SU-DHL-6 (cell line): ENCODE measurements at regions not wholly inside any gene's neighbourhood (a gene's known extent, or its start where the extent isn't known, plus 50 kb on each side); places are given as distances from the start of the nearest gene placed in this dataset.
A peak's percentile ranks its signal among the peaks of the same experiment; 100 is the strongest.

Source experiments
- H2AFZ ChIP-seq: fragments of 200-600 bp; sonication (generic); 2 replicates; pipeline ENCODE4 v1.6.1; 2014; ENCODE audit warnings: low read depth, mild to moderate bottlenecking, moderate library complexity, mixed read lengths, antibody characterized with exemption, low read length; ENCODE audit not compliant: severe bottlenecking
- H3F3A ChIP-seq: fragments of 200-600 bp; shearing (Covaris generic); 2 replicates; pipeline ENCODE4 v1.6.0; 2016; ENCODE audit warnings: antibody characterized with exemption, mild to moderate bottlenecking; ENCODE audit not compliant: insufficient read depth
- H3K27ac ChIP-seq: fragments of 200-600 bp; sonication (generic); 2 replicates; pipeline ENCODE4 v1.5.1; 2016; ENCODE audit warnings: low read depth, mild to moderate bottlenecking, low read length, moderate library complexity, mixed read lengths
- H3K27me3 ChIP-seq: fragments of 200-600 bp; sonication (generic), shearing (Covaris generic); 2 replicates; pipeline ENCODE4 v1.6.0; 2014; ENCODE audit warnings: mild to moderate bottlenecking, low read length
- H3K36me3 ChIP-seq: fragments of 200-600 bp; sonication (generic); 2 replicates; pipeline ENCODE4 v1.6.1; 2014; ENCODE audit warnings: mild to moderate bottlenecking, low read length, mixed read lengths
- H3K4me2 ChIP-seq: fragments of 300-600, 200-600 bp; shearing (Covaris generic), sonication (generic); 2 replicates; pipeline ENCODE4 v1.6.0; 2014; ENCODE audit warnings: low read length, low read depth, mild to moderate bottlenecking; ENCODE audit not compliant: poor library complexity, severe bottlenecking
- H3K4me3 ChIP-seq: fragments of 200-600 bp; sonication (generic); 2 replicates; pipeline ENCODE4 v1.5.1; 2014; ENCODE audit warnings: antibody characterized with exemption, low read length, mild to moderate bottlenecking, mixed read lengths; ENCODE audit not compliant: insufficient read depth, poor library complexity, severe bottlenecking
- H3K79me2 ChIP-seq: fragments of 200-600 bp; sonication (generic); 2 replicates; pipeline ENCODE4 v1.6.1; 2014; ENCODE audit warnings: mild to moderate bottlenecking, low read length, moderate library complexity; ENCODE audit not compliant: insufficient read depth
- H3K9ac ChIP-seq: fragments of 200-600 bp; sonication (generic); 2 replicates; pipeline ENCODE4 v1.7.0; 2014; ENCODE audit warnings: mild to moderate bottlenecking, low read length
- H3K9me2 ChIP-seq: fragments of 200-600 bp; sonication (generic); replicated peaks from 2 replicates; pipeline ENCODE4 v1.6.1; 2014; ENCODE audit warnings: low read length; ENCODE audit not compliant: insufficient read depth
- H3K9me3 ChIP-seq: fragments of 200-600 bp; sonication (generic); 2 replicates; pipeline ENCODE4 v1.6.1; 2014; ENCODE audit warnings: low read length, mixed read lengths; ENCODE audit not compliant: insufficient read depth
- H4K20me1 ChIP-seq: fragments of 200-600 bp; sonication (generic); 2 replicates; pipeline ENCODE4 v1.6.1; 2014; ENCODE audit warnings: low read depth, mild to moderate bottlenecking, antibody characterized with exemption, low read length, moderate library complexity, mixed read lengths
- CTCF ChIP-seq: fragments of 200-600 bp; sonication (generic); IDR thresholded peaks from one replicate; pipeline ENCODE4 v1.5.1; 2017; ENCODE audit warnings: antibody characterized with exemption, mild to moderate bottlenecking, low read length, moderate library complexity; ENCODE audit not compliant: insufficient read depth, poor library complexity, severe bottlenecking
- EZH2phosphoT487 ChIP-seq: fragments of 200-600 bp; sonication (generic), shearing (Covaris generic); conservative IDR thresholded peaks from 2 replicates; pipeline ENCODE4 v1.6.1; 2018; ENCODE audit warnings: mild to moderate bottlenecking, antibody characterized with exemption, low read length, moderate library complexity, mixed read lengths

- peak overlapping the region; percentile 59 for H3K4me2 ChIP-seq
Observed at GRCh38 chr18:73232933-73233332, 365.1 kb upstream of the NETO1 start.

GRCh38 chr18:73220663-73221062 is 352.9 kb upstream of the NETO1 start:
- Histone ChIP-seq H3K36me3 (no peaks in the 10 kb centered on the region), H3K27ac (no peak overlapping the region), H3K9me2 (no peaks in the 10 kb centered on the region), H3K79me2 (no peaks in the 10 kb centered on the region), H3K9me3 (peaks cover 13% of the 10 kb centered on the region; the same call in 1 of the 2 replicates), H2AFZ (no peak overlapping the region), H3K27me3 (no peaks in the 10 kb centered on the region), H3K4me3 (no peak overlapping the region), H4K20me1 (no peaks in the 10 kb centered on the region), H3K4me2 (no peak overlapping the region), H3F3A (no peaks in the 10 kb centered on the region), H3K9ac (no peak overlapping the region)
- TF ChIP-seq EZH2phosphoT487 (no peak), CTCF (no peak)

More at GRCh38 chr18:73232933-73233332, 365.1 kb upstream of the NETO1 start:
- no peaks in the 10 kb centered on the region for H3K36me3 ChIP-seq
- no peak for TF ChIP-seq EZH2phosphoT487
- no peak for TF ChIP-seq CTCF
- H3K9me2 ChIP-seq, result no peaks in the 10 kb centered on the region
- H3K79me2 ChIP-seq, result no peaks in the 10 kb centered on the region
- H3K27ac ChIP-seq, result peak overlapping the region; percentile 45; the same call in 1 of the 2 replicates
- 0 out of 2 replicates have a peak overlapping the region, but pooled peaks have one; percentile 20 for H3K9ac ChIP-seq
- H4K20me1 ChIP-seq, result no peaks in the 10 kb centered on the region
- no peaks in the 10 kb centered on the region for H3K9me3 ChIP-seq
- H3K27me3 ChIP-seq, result no peaks in the 10 kb centered on the region
- no peak overlapping the region for H3K4me3 ChIP-seq
- H3F3A ChIP-seq, result no peaks in the 10 kb centered on the region
- peak overlapping the region; percentile 70 for H2AFZ ChIP-seq

GRCh38 chr18:73218293-73218692 is 350.5 kb upstream of the NETO1 start:
- Histone ChIP-seq H3K4me2 (no peak overlapping the region), H4K20me1 (no peaks in the 10 kb centered on the region), H3K9me3 (peaks cover 13% of the 10 kb centered on the region; the same call in 1 of the 2 replicates), H3K27me3 (no peaks in the 10 kb centered on the region), H3K27ac (no peak overlapping the region), H3K9me2 (no peaks in the 10 kb centered on the region; the same call in 1 of the 2 replicates), H3K79me2 (no peaks in the 10 kb centered on the region), H3K4me3 (no peak overlapping the region), H3K36me3 (no peaks in the 10 kb centered on the region), H3F3A (no peaks in the 10 kb centered on the region), H2AFZ (no peak overlapping the region), H3K9ac (no peak overlapping the region)
- TF ChIP-seq EZH2phosphoT487 (no peak), CTCF (no peak)
